Body of pancreas (tissue), 4 donors: ENCODE measurements at regions not wholly inside any gene's neighbourhood (a gene's known extent, or its start where the extent isn't known, plus 50 kb on each side); places are given as distances from the start of the nearest gene placed in this dataset.

Experiments
- POLR2A ChIP-seq, 3 donors: fragments of 450-650 bp; IDR thresholded peaks; one replicate each; pipeline ENCODE4 v1.6.1; 2016; ENCODE audit warnings: antibody characterized with exemption in 3 of 3, mild to moderate bottlenecking in 2 of 3
- TF ChIP-seq, protein P1 (sequence below), 7 experiments: fragments of 450-650 bp in 4 of 7; fragments of 200-600 bp in 3 of 7; sonication (generic) in 3 of 7; IDR thresholded peaks; one replicate each; pipeline ENCODE4 v1.5.1; 2016 to 2019; ENCODE audit warnings: antibody characterized with exemption in 7 of 7

DNA sequence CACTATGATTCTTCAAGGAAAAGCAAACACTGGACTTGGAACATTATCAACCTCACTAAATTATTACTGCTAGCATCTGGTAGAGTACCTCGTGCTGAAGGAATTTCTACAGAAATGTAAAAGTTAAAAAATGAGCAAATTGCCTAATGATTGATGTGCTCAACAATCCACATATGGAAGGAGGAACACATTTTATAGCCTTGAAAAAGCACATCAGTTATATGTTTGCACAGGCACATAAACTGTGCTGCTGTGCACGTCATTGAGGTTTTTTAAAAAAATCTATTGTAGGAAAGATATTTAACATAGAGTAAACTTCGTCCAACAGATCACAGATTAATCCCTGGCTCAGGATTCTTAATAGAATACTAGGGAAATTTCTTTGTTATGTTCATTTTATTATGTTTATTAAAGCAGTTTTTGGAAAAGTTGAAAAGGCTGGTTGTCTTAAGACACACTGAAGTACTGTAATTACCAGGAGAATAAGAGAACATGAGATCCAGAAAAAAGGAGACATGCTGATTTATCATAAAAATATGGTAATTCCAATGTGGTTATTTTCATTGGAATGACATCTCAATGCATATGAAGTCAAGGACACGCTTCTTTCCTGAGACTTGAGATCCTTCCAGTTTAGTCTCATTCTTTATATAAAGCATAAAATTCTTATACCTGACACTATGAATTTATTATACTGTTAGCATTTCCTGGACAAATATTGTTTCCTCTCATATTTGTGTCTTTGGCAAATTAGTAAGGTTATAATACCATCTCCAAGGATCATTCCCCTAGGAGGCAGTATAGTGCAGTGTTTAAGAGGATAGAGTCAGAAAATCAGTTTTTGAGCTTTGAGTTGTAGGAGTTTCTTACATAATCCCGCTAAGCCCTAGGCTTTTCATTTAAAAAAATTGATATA, 511.1 kb downstream of the TENT5A start:
- TF ChIP-seq, protein P1, sequence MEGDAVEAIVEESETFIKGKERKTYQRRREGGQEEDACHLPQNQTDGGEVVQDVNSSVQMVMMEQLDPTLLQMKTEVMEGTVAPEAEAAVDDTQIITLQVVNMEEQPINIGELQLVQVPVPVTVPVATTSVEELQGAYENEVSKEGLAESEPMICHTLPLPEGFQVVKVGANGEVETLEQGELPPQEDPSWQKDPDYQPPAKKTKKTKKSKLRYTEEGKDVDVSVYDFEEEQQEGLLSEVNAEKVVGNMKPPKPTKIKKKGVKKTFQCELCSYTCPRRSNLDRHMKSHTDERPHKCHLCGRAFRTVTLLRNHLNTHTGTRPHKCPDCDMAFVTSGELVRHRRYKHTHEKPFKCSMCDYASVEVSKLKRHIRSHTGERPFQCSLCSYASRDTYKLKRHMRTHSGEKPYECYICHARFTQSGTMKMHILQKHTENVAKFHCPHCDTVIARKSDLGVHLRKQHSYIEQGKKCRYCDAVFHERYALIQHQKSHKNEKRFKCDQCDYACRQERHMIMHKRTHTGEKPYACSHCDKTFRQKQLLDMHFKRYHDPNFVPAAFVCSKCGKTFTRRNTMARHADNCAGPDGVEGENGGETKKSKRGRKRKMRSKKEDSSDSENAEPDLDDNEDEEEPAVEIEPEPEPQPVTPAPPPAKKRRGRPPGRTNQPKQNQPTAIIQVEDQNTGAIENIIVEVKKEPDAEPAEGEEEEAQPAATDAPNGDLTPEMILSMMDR (IDR thresholded peaks at IDR 0.05), result peak in 5 of 7 experiments; percentile 22 to 55 (median 46)
- TF ChIP-seq POLR2A (IDR thresholded peaks at IDR 0.05), result no peak
